Ishikawa (cell line): ENCODE measurements at regions not wholly inside any gene's neighbourhood (a gene's known extent, or its start where the extent isn't known, plus 50 kb on each side); places are given as distances from the start of the nearest gene placed in this dataset.

Experiments used
- CEBPB ChIP-seq: IDR thresholded peaks from 2 replicates; pipeline ENCODE4 v1.6.1; 2012
- CREB1 ChIP-seq: IDR thresholded peaks from 2 replicates; pipeline ENCODE4 v1.6.1; 2012; ENCODE audit warnings: low read depth
- EP300 ChIP-seq: IDR thresholded peaks from 2 replicates; pipeline ENCODE4 v1.6.1; 2012; ENCODE audit warnings: borderline replicate concordance
- FOXM1 ChIP-seq: IDR thresholded peaks from 2 replicates; pipeline ENCODE4 v1.6.1; 2012; ENCODE audit warnings: low read depth, borderline replicate concordance
- REST ChIP-seq: IDR thresholded peaks from 2 replicates; pipeline ENCODE4 v1.6.1; 2012; ENCODE audit warnings: low read depth, mild to moderate bottlenecking
- USF1 ChIP-seq: IDR thresholded peaks from 2 replicates; pipeline ENCODE4 v1.6.1; 2012
- YY1 ChIP-seq: IDR thresholded peaks from 2 replicates; pipeline ENCODE4 v1.6.1; 2012; ENCODE audit warnings: low read depth
- ZBTB7A ChIP-seq: IDR thresholded peaks from 2 replicates; pipeline ENCODE4 v1.6.1; 2012; ENCODE audit warnings: low read depth
- TF ChIP-seq, protein P1 (sequence below): IDR thresholded peaks from 2 replicates; pipeline ENCODE4 v1.6.1; 2012

- no peak for TF ChIP-seq USF1
- TF ChIP-seq FOXM1 = no peak
- no peak for TF ChIP-seq YY1
- TF ChIP-seq CEBPB = no peak
- TF ChIP-seq REST = no peak
- TF ChIP-seq, protein P1, sequence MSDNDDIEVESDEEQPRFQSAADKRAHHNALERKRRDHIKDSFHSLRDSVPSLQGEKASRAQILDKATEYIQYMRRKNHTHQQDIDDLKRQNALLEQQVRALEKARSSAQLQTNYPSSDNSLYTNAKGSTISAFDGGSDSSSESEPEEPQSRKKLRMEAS = no peak
- TF ChIP-seq CREB1 = no peak
- no peak for TF ChIP-seq ZBTB7A
- TF ChIP-seq EP300 = no peak
Measured at GRCh38 chr20:11677428-11677827, 240.3 kb upstream of the BTBD3 start.
